ENCODE measurements at regions not wholly inside any gene's neighbourhood (a gene's known extent, or its start where the extent isn't known, plus 50 kb on each side); places are given as distances from the start of the nearest gene placed in this dataset.

DNA sequence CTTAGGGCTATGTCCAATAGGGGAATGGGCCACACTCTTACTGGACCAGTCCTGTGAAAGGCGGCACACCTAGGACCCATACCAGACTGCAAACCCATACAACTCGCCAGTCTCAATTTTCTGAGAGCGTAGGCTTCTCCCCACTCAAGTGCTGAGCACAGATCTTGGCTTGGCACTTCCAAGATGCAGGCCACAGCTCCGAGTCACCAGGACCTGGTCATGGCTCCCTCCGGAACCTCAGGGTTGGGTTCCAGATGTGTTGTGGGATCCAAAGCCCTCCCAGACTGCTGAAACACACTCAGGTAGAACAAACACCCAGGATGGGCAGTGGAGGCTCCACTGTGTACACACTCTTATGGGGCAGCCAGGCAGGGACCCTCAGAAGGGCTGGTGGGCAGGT, 103.3 kb downstream of the TMEM144 start:
- Histone ChIP-seq H3K4me3 (ENCODE audit: low read length) (no peak overlapping the region), H3K27ac (ENCODE audit: low read length) (no peak overlapping the region), H3K9me2 (replicated peaks; ENCODE audit: insufficient read depth, low read length) (no peaks in the 10 kb centered on the region; the same call in 1 of the 2 replicates), H3K9ac (ENCODE audit: low read length) (no peak overlapping the region), H3K36me3 (ENCODE audit: insufficient read depth, low read length) (no peaks in the 10 kb centered on the region), H3K4me2 (ENCODE audit: low read depth, low read length, poor library complexity, severe bottlenecking) (no peak overlapping the region), H4K20me1 (ENCODE audit: insufficient read depth, low read depth, low read length) (no peaks in the 10 kb centered on the region), H3K27me3 (ENCODE audit: low read length) (no peaks in the 10 kb centered on the region), H2AFZ (ENCODE audit: low read length) (no peak overlapping the region), H3K9me3 (ENCODE audit: low read length) (no peaks in the 10 kb centered on the region), H3K4me1 (ENCODE audit: low read length) (no peaks in the 10 kb centered on the region), H3K79me2 (ENCODE audit: low read length) (no peaks in the 10 kb centered on the region)
- DNase-seq: no peak

DNA sequence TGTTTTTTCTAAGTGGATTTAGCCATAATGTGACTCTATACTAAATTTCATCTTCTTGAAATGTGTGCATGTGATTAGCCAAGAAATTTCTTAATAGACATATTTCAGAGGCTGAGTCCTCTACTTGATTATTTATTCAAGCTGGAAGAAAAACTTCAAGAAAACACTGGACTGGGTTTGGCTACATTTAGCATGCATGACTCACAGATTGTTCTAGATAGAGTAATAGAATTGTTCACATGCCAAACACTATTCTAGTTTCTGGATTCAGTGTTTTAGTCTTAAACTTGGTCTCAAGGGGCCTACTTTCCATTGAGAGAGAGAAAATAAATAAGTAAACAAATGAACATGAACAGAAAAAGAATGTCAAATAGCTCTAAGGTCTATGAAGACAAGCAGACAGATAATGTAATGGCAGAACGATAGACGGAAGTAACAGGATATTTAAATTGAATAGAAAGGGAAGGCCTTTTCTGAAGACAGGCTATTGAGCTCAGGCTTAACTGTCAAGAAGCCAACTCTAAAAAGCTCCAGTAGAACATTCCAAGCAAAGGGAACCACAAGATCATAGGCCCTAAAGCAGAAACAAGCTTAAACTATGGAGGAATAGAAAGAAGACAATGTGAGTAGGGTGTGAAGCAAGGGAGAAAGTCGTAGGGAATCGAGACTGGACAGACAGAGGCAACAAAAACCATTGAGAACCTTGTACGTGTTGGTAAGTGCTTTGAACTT, 104.6 kb downstream of the TMEM144 start:
- no peaks in the 10 kb centered on the region for H3K9me3 ChIP-seq (ENCODE audit: low read length)
- H3K4me2 ChIP-seq (ENCODE audit: low read depth, low read length, poor library complexity, severe bottlenecking): no peak overlapping the region
- H3K9ac ChIP-seq (ENCODE audit: low read length): no peak overlapping the region
- H2AFZ ChIP-seq (ENCODE audit: low read length): peak overlapping the region; percentile 45
- no peak overlapping the region for H3K27ac ChIP-seq (ENCODE audit: low read length)
- H3K79me2 ChIP-seq (ENCODE audit: low read length): no peaks in the 10 kb centered on the region
- H3K36me3 ChIP-seq (ENCODE audit: insufficient read depth, low read length): no peaks in the 10 kb centered on the region
- DNase-seq: no peak
- no peaks in the 10 kb centered on the region for H3K27me3 ChIP-seq (ENCODE audit: low read length)
- H4K20me1 ChIP-seq (ENCODE audit: insufficient read depth, low read depth, low read length): no peaks in the 10 kb centered on the region
- H3K9me2 ChIP-seq (replicated peaks; ENCODE audit: insufficient read depth, low read length): no peaks in the 10 kb centered on the region; the same call in 1 of the 2 replicates
- no peaks in the 10 kb centered on the region for H3K4me1 ChIP-seq (ENCODE audit: low read length)
- H3K4me3 ChIP-seq (ENCODE audit: low read length): no peak overlapping the region

GRCh38 chr4:158315706-158316105, 105.4 kb downstream of the TMEM144 start:
- no peaks in the 10 kb centered on the region; the same call in 1 of the 2 replicates for H3K9me2 ChIP-seq (replicated peaks; ENCODE audit: insufficient read depth, low read length)
- no peaks in the 10 kb centered on the region for H3K79me2 ChIP-seq (ENCODE audit: low read length)
- H3K27me3 ChIP-seq (ENCODE audit: low read length): no peaks in the 10 kb centered on the region
- no peak for DNase-seq
- no peak overlapping the region for H3K4me3 ChIP-seq (ENCODE audit: low read length)
- H3K36me3 ChIP-seq (ENCODE audit: insufficient read depth, low read length): no peaks in the 10 kb centered on the region
- H3K4me1 ChIP-seq (ENCODE audit: low read length): no peaks in the 10 kb centered on the region
- no peak overlapping the region for H2AFZ ChIP-seq (ENCODE audit: low read length)
- no peaks in the 10 kb centered on the region for H4K20me1 ChIP-seq (ENCODE audit: insufficient read depth, low read depth, low read length)
- H3K4me2 ChIP-seq (ENCODE audit: low read depth, low read length, poor library complexity, severe bottlenecking): no peak overlapping the region
- H3K9ac ChIP-seq (ENCODE audit: low read length): no peak overlapping the region
- no peak overlapping the region for H3K27ac ChIP-seq (ENCODE audit: low read length)
- no peaks in the 10 kb centered on the region for H3K9me3 ChIP-seq (ENCODE audit: low read length)

DNA sequence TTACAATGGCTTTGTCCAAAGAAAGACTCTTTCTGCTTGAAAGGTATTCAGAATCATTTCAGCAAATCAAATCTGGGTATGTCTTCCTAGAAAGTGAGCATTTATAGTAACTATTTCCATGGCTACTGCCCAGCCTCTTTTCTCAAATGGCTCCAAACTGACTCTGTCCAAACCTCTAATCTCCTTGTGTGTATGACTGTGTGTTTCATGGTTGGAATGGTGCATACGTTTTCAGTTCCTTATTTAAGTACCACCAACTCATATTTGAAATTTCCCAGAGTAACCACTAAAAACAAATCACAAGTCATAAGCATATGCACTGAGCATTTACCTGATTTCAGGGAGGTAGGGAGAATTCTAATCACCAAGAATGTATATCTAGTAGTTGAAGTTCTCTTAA, 106.0 kb downstream of the TMEM144 start:
- Histone ChIP-seq H3K9ac (ENCODE audit: low read length) (no peak overlapping the region), H3K27ac (ENCODE audit: low read length) (no peak overlapping the region), H3K36me3 (ENCODE audit: insufficient read depth, low read length) (no peaks in the 10 kb centered on the region), H3K27me3 (ENCODE audit: low read length) (no peaks in the 10 kb centered on the region), H3K4me2 (ENCODE audit: low read depth, low read length, poor library complexity, severe bottlenecking) (no peak overlapping the region), H3K79me2 (ENCODE audit: low read length) (no peaks in the 10 kb centered on the region), H3K4me1 (ENCODE audit: low read length) (no peaks in the 10 kb centered on the region), H3K9me3 (ENCODE audit: low read length) (no peaks in the 10 kb centered on the region), H4K20me1 (ENCODE audit: insufficient read depth, low read depth, low read length) (no peaks in the 10 kb centered on the region), H3K9me2 (replicated peaks; ENCODE audit: insufficient read depth, low read length) (no peaks in the 10 kb centered on the region; the same call in 1 of the 2 replicates), H3K4me3 (ENCODE audit: low read length) (no peak overlapping the region), H2AFZ (ENCODE audit: low read length) (no peak overlapping the region)
- no peak for DNase-seq

DNA sequence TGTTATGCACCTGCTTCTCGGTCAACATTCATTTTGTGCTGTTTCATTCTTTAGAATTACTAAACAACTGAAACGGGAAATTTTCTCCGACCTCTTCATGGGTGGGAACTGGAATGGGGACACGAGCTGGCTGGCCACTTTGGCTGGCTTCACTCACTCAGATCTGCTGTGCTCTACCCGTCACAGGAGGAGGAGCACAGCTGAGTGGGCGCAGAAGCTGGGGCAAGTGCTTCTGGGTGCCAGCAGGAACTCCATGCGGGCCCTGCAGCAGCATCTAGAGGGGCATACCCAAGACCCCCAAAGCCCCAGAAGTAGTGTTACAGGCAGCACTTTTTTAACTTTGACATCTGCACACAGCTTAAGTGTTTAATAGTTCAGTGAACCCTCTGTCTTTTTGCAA, 109.6 kb downstream of the TMEM144 start:
- no peak overlapping the region for H3K4me3 ChIP-seq (ENCODE audit: low read length)
- no peaks in the 10 kb centered on the region for H4K20me1 ChIP-seq (ENCODE audit: insufficient read depth, low read depth, low read length)

GRCh38 chr4:158322109-158322508, 111.8 kb downstream of the TMEM144 start:
- Histone ChIP-seq H3K79me2 (ENCODE audit: low read length) (no peaks in the 10 kb centered on the region), H3K27me3 (ENCODE audit: low read length) (no peaks in the 10 kb centered on the region), H3K4me2 (ENCODE audit: low read depth, low read length, poor library complexity, severe bottlenecking) (no peak overlapping the region), H3K4me3 (ENCODE audit: low read length) (no peak overlapping the region), H3K9me2 (replicated peaks; ENCODE audit: insufficient read depth, low read length) (no peaks in the 10 kb centered on the region), H3K27ac (ENCODE audit: low read length) (no peak overlapping the region), H4K20me1 (ENCODE audit: insufficient read depth, low read depth, low read length) (no peaks in the 10 kb centered on the region), H3K4me1 (ENCODE audit: low read length) (no peaks in the 10 kb centered on the region), H2AFZ (ENCODE audit: low read length) (no peak overlapping the region), H3K36me3 (ENCODE audit: insufficient read depth, low read length) (no peaks in the 10 kb centered on the region), H3K9me3 (ENCODE audit: low read length) (no peaks in the 10 kb centered on the region), H3K9ac (ENCODE audit: low read length) (no peak overlapping the region)
- no peak for DNase-seq

More for the DNA sequence above, 109.6 kb downstream of the TMEM144 start:
- Histone ChIP-seq H3K27ac (ENCODE audit: low read length) (no peak overlapping the region), H3K9me2 (replicated peaks; ENCODE audit: insufficient read depth, low read length) (no peaks in the 10 kb centered on the region; the same call in 1 of the 2 replicates), H3K36me3 (ENCODE audit: insufficient read depth, low read length) (no peaks in the 10 kb centered on the region), H3K4me2 (ENCODE audit: low read depth, low read length, poor library complexity, severe bottlenecking) (no peak overlapping the region), H3K4me1 (ENCODE audit: low read length) (no peaks in the 10 kb centered on the region), H3K9ac (ENCODE audit: low read length) (no peak overlapping the region), H3K9me3 (ENCODE audit: low read length) (no peaks in the 10 kb centered on the region), H3K27me3 (ENCODE audit: low read length) (no peaks in the 10 kb centered on the region), H3K79me2 (ENCODE audit: low read length) (no peaks in the 10 kb centered on the region), H2AFZ (ENCODE audit: low read length) (no peak overlapping the region)
- no peak for DNase-seq

DNA sequence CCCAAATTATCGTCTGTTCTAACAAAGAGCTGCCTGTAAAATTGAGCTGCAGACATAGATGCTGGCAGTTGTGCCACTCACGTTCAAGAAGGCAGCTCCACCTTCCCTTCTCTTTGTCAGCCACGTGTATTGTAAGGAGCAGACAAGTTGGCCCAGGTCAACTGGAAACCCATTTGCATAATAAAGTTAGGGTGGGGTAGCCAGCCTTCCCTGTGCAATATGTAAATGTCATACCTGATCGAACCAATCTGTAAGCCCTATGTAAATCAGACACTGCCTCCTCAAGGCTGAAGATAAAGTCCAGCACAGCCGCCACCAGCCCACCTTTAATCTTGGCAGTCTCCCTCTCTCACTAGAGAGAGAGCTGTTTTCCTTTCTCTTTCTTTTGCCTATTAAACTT, 117.2 kb downstream of the TMEM144 start:
- H3K9me3 ChIP-seq (ENCODE audit: low read length): peaks cover 4% of the 10 kb centered on the region; the same call in 1 of the 2 replicates
- H3K27me3 ChIP-seq (ENCODE audit: low read length): no peaks in the 10 kb centered on the region
- no peaks in the 10 kb centered on the region for H3K36me3 ChIP-seq (ENCODE audit: insufficient read depth, low read length)
- no peak overlapping the region for H3K4me2 ChIP-seq (ENCODE audit: low read depth, low read length, poor library complexity, severe bottlenecking)
- no peak overlapping the region for H3K27ac ChIP-seq (ENCODE audit: low read length)
- H3K9ac ChIP-seq (ENCODE audit: low read length): no peak overlapping the region
- no peak for DNase-seq
- no peak overlapping the region for H3K4me3 ChIP-seq (ENCODE audit: low read length)
- H3K4me1 ChIP-seq (ENCODE audit: low read length): no peaks in the 10 kb centered on the region
- no peak overlapping the region for H2AFZ ChIP-seq (ENCODE audit: low read length)
- no peaks in the 10 kb centered on the region for H3K79me2 ChIP-seq (ENCODE audit: low read length)
- H4K20me1 ChIP-seq (ENCODE audit: insufficient read depth, low read depth, low read length): no peaks in the 10 kb centered on the region
- H3K9me2 ChIP-seq (replicated peaks; ENCODE audit: insufficient read depth, low read length): no peaks in the 10 kb centered on the region; the same call in 1 of the 2 replicates

- no peak for DNase-seq
- no peaks in the 10 kb centered on the region for H4K20me1 ChIP-seq (ENCODE audit: insufficient read depth, low read depth, low read length)
These were observed 121.6 kb downstream of the TMEM144 start for GRCh38 chr4:158331863-158332262.

More at GRCh38 chr4:158331863-158332262, 121.6 kb downstream of the TMEM144 start:
- Histone ChIP-seq H3K36me3 (ENCODE audit: insufficient read depth, low read length) (no peaks in the 10 kb centered on the region), H3K79me2 (ENCODE audit: low read length) (no peaks in the 10 kb centered on the region), H3K27ac (ENCODE audit: low read length) (no peak overlapping the region), H3K4me2 (ENCODE audit: low read depth, low read length, poor library complexity, severe bottlenecking) (no peak overlapping the region), H3K9ac (ENCODE audit: low read length) (no peak overlapping the region), H3K27me3 (ENCODE audit: low read length) (no peaks in the 10 kb centered on the region), H3K4me1 (ENCODE audit: low read length) (no peaks in the 10 kb centered on the region), H3K4me3 (ENCODE audit: low read length) (no peak overlapping the region), H3K9me3 (ENCODE audit: low read length) (peaks cover 4% of the 10 kb centered on the region; the same call in 1 of the 2 replicates), H2AFZ (ENCODE audit: low read length) (no peak overlapping the region), H3K9me2 (replicated peaks; ENCODE audit: insufficient read depth, low read length) (no peaks in the 10 kb centered on the region; the same call in 1 of the 2 replicates)

All from Karpas-422 (cell line).